Tibial artery (tissue), 4 donors: ENCODE measurements at regions not wholly inside any gene's neighbourhood (a gene's known extent, or its start where the extent isn't known, plus 50 kb on each side); places are given as distances from the start of the nearest gene placed in this dataset.

Experiments used
- DNase-seq, 2 donors: peaks; one replicate each; pipeline ENCODE4 v3.0.0-alpha.2; 2019
- H3K27ac ChIP-seq, 2 donors: fragments of 200-600 bp; sonication (generic) in 1 of 2; 1 replicate in 1 of 2; 2 replicates in 1 of 2; pipeline ENCODE4 v1.5.1; 2018 to 2019; ENCODE audit warnings: mild to moderate bottlenecking in 1 of 2
- H3K27me3 ChIP-seq, 2 donors: fragments of 200-600 bp; sonication (generic) in 1 of 2; one replicate each; pipeline versions ENCODE4 v1.5.1 to v1.6.0; 2016 to 2019
- H3K36me3 ChIP-seq, 3 donors: fragments of 200-600 bp; sonication (generic) in 2 of 3; one replicate each; pipeline ENCODE4 v1.5.1; 2016 to 2019; ENCODE audit warnings: mild to moderate bottlenecking in 2 of 3
- H3K4me1 ChIP-seq, 4 donors: fragments of 200-600 bp; sonication (generic) in 2 of 4; 1 replicate in 3 of 4; 2 replicates in 1 of 4; pipeline ENCODE4 v1.5.1; 2016 to 2019
- H3K4me3 ChIP-seq, 2 donors: fragments of 200-600 bp; sonication (generic) in 1 of 2; 1 replicate in 1 of 2; 2 replicates in 1 of 2; pipeline ENCODE4 v1.5.1; 2018 to 2019; ENCODE audit warnings: mild to moderate bottlenecking in 2 of 2
- H3K9me3 ChIP-seq, 3 donors: fragments of 200-600 bp; sonication (generic) in 1 of 3; one replicate each; pipeline ENCODE4 v1.5.1; 2016 to 2019
- CTCF ChIP-seq, 2 experiments: fragments of 200-600 bp in 1 of 2; fragments of 450-650 bp in 1 of 2; IDR thresholded peaks; one replicate each; pipeline ENCODE4 v1.5.1; 2017 to 2019; ENCODE audit warnings: antibody characterized with exemption in 2 of 2, mild to moderate bottlenecking in 1 of 2, moderate library complexity in 1 of 2
- intact Hi-C: fragments of 100-400 bp; cut with DNase I; formaldehyde crosslinking; loops from one replicate; pipeline ENCODE4 v1.15.0; 2023; ENCODE audit warnings: low total_unique reads

- H3K4me3 ChIP-seq = no peak overlapping the region
- no peaks in the 10 kb centered on the region for H3K36me3 ChIP-seq
- no peak overlapping the region for H3K27ac ChIP-seq
- no peaks in the 10 kb centered on the region for H3K27me3 ChIP-seq
- no peaks in the 10 kb centered on the region for H3K4me1 ChIP-seq
- no peaks in the 10 kb centered on the region for H3K9me3 ChIP-seq
- intact Hi-C loops = no loop called here
- no peak for DNase-seq
- no peak for TF ChIP-seq CTCF (IDR thresholded peaks at IDR 0.05)
These were observed 57.2 kb upstream of the USP9Y start for GRCh38 chrY:12643693-12644348.

GRCh38 chrY:12651095-12651494, 49.9 kb upstream of the USP9Y start:
- TF ChIP-seq CTCF (IDR thresholded peaks at IDR 0.05) = no peak
- H3K27ac ChIP-seq = peak overlapping the region in 1 of 2 donors; percentile 39
- H3K27me3 ChIP-seq = no peaks in the 10 kb centered on the region
- no peaks in the 10 kb centered on the region for H3K4me1 ChIP-seq
- intact Hi-C loops = no loop called here
- no peaks in the 10 kb centered on the region for H3K9me3 ChIP-seq
- DNase-seq = no peak
- no peak overlapping the region for H3K4me3 ChIP-seq
- H3K36me3 ChIP-seq = no peaks in the 10 kb centered on the region
